Activated T-helper 2 cell treated with anti-CD3 and anti-CD28 coated beads, Interferon-gamma antibody, Interleukin-2, Interleukin-4, amounts not matched to agents 10 μg/mL and 5 μg/mL and 100 μg/mL, durations not matched to agents 14 hours and 24 hours and 36 hours (primary cell): ENCODE measurements at regions not wholly inside any gene's neighbourhood (a gene's known extent, or its start where the extent isn't known, plus 50 kb on each side); places are given as distances from the start of the nearest gene placed in this dataset.

ENCODE experiments used
- DNase-seq: peaks from one replicate; pipeline ENCODE4 v3.0.0; 2021; ENCODE audit warnings: low spot score
- H3K27ac Mint-ChIP-seq: one replicate; pipeline ENCODE4 v1.8.0; 2021; ENCODE audit warnings: mixed read lengths
- H3K27me3 Mint-ChIP-seq: one replicate; pipeline ENCODE4 v1.8.0; 2021; ENCODE audit warnings: low read depth, mixed read lengths
- H3K36me3 Mint-ChIP-seq: one replicate; pipeline ENCODE4 v1.8.0; 2021; ENCODE audit warnings: low read depth, mixed read lengths
- H3K4me1 Mint-ChIP-seq: one replicate; pipeline ENCODE4 v1.8.0; 2021; ENCODE audit warnings: low read depth, mixed read lengths
- H3K4me3 Mint-ChIP-seq: one replicate; pipeline ENCODE4 v1.8.0; 2021; ENCODE audit warnings: low read depth, mild to moderate bottlenecking, moderate library complexity, mixed read lengths
- H3K9me3 Mint-ChIP-seq: one replicate; pipeline ENCODE4 v1.8.0; 2021; ENCODE audit warnings: mixed read lengths
- intact Hi-C: fragments of 100-400 bp; cut with micrococcal nuclease; formaldehyde crosslinking; loops from one replicate; pipeline ENCODE4 v1.15.1; 2023

DNA sequence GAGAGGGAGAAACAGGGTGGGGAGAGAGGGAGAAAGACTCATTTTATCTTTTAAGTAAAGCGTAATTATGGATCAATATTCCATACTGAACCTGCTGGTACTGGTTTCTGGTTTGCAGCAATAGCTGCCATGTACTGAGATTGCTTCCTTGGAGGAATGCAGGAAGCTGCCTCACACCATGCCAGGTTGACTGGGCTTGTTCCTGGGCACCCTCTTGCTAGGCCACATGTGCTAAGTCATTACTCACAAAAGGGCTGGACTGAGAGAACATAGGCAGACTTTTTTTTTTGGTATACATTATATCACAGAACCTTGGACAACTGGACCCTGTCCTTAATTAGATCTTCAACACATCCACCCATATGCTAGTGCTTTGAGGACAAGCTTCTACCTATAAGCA lies 193.4 kb downstream of the ZNF621 start:
- peaks cover 10% of the 10 kb centered on the region for H3K27me3 Mint-ChIP-seq
- H3K36me3 Mint-ChIP-seq = no peaks in the 10 kb centered on the region
- intact Hi-C loops = no loop called here
- no peak overlapping the region for H3K4me3 Mint-ChIP-seq
- H3K27ac Mint-ChIP-seq = no peak overlapping the region
- no peaks in the 10 kb centered on the region for H3K4me1 Mint-ChIP-seq
- H3K9me3 Mint-ChIP-seq = no peaks in the 10 kb centered on the region
- no peak for DNase-seq

DNA sequence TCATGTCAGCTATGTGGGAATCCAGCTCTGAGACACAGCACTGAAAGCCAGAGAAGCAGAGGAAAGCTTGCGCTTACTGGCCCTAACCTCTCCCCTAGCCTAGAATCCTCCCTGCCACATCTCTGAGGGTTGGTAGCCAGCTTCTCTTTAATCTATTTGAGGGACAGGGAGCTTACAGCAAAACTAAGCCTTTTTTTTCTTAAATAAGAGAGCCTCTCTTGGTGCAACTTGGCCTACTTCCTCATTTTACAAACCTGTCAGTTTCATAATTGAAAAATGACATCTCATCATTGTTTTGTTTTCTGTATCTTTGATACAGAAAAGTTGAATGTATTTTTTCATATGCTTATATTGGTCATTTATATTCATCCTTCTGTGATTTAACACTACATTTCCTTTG lies 193.9 kb downstream of the ZNF621 start:
- Mint-ChIP-seq H3K27ac (no peak overlapping the region), H3K27me3 (peaks cover 11% of the 10 kb centered on the region), H3K4me3 (no peak overlapping the region), H3K9me3 (no peaks in the 10 kb centered on the region), H3K4me1 (no peaks in the 10 kb centered on the region), H3K36me3 (no peaks in the 10 kb centered on the region)
- intact Hi-C loops = no loop called here
- DNase-seq = no peak

DNA sequence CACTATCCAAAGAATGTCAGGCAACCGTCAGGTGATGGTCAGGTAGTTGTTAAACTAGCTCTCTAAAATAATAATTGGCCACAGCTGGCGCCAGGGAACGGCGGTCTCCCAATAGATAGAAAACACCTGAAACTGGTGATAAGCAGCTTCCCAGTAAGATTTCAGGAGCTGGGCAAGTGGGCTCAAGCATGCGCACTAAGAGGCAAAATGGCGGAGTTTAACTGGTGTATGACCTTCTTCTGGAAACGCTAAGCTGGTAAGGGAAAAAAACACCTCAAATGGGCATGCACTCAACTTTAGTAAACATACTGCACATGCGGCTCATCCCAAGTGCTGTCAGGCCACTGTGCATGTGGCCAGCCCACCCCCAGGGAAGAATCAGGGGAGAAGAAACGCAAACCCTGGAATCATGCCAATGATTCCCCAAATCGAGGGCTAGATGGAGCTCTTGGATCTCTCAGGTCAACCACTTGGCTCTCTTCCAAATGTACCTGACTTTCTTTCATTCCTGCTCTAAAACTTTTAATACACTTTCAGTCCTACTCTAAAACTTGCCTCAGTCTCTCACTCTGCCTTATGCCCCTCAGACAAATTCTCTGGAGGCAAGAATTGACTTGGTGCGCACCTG lies 195.0 kb downstream of the ZNF621 start:
- DNase-seq = no peak
- intact Hi-C loops = no loop called here
- Mint-ChIP-seq H3K27me3 (peaks cover 15% of the 10 kb centered on the region), H3K9me3 (no peaks in the 10 kb centered on the region), H3K4me1 (no peaks in the 10 kb centered on the region), H3K36me3 (no peaks in the 10 kb centered on the region), H3K27ac (no peak overlapping the region), H3K4me3 (no peak overlapping the region)

DNA sequence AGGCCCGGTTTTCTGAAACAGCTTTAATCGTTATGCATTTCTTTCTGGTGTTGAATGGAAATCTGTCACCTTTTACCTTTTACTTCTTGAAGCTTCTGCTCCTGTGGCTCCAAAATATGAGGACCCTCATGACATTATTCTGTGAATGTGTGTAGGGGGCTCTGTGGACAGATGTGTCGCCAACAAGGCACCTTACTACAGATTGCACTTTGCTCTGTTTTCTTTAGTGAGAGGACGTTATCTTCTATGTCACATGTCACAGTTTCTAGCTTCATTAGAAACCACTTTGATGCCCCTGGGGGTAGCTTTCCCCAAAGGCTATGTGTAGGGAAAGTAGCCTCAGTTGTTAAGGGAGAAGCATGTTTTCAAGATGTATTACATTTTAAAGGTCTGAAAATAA lies 195.6 kb downstream of the ZNF621 start:
- Mint-ChIP-seq H3K4me1 (no peaks in the 10 kb centered on the region), H3K27ac (no peak overlapping the region), H3K9me3 (no peaks in the 10 kb centered on the region), H3K4me3 (no peak overlapping the region), H3K36me3 (no peaks in the 10 kb centered on the region), H3K27me3 (peaks cover 9% of the 10 kb centered on the region)
- intact Hi-C loops = no loop called here
- no peak for DNase-seq

DNA sequence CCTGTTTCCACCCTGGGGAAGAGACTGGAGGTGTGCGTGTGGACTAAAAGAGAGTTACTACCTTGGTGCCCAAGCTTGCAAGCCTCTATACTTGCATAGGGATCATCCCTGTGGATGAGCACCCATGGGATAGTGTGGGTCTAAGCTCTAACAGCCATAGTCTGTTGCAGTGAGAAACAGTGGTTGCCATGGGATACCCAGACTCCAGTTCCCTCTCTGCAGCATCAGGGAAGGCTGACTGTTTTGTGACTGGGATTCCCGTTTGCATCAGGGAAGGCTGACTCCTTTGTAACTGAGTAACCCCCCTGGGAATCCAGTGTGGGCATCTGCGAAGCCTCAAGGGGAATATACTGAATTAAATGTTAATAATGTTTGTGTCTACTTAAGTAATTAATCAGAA lies 196.1 kb downstream of the ZNF621 start:
- Mint-ChIP-seq H3K36me3 (no peaks in the 10 kb centered on the region), H3K27ac (no peak overlapping the region), H3K4me3 (no peak overlapping the region), H3K9me3 (no peaks in the 10 kb centered on the region), H3K4me1 (no peaks in the 10 kb centered on the region), H3K27me3 (peaks cover 7% of the 10 kb centered on the region)
- no peak for DNase-seq
- intact Hi-C loops = no loop called here

DNA sequence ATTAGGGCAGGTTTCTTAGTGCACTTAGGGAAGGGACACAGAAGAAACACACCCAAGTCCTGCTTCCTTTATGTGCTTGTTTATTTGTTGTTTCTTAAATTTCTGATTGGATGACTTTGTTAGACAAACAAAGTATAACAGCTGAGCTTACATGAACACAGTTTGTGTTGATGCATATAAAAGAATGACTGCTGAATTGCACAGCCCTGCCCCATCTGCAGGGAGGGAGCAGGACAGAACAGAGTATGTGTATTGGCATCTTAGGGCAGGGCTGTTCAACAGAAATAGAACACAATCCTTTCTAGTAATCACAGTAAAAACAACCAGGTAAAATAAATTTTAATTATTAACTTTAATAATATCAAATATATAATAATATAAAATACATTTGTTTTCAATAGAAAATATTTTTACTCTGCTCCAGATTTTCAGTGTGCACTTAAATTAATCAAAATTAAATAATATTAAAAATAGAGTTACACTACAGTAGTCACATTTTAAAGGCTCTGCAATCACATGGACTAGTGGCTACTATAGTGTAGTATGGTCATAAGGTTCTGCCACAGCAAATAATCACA lies 198.4 kb downstream of the ZNF621 start:
- Mint-ChIP-seq H3K27me3 (peaks cover 6% of the 10 kb centered on the region), H3K4me1 (no peaks in the 10 kb centered on the region), H3K9me3 (no peaks in the 10 kb centered on the region), H3K36me3 (no peaks in the 10 kb centered on the region), H3K4me3 (no peak overlapping the region), H3K27ac (no peak overlapping the region)
- DNase-seq = no peak
- intact Hi-C loops = no loop called here

DNA sequence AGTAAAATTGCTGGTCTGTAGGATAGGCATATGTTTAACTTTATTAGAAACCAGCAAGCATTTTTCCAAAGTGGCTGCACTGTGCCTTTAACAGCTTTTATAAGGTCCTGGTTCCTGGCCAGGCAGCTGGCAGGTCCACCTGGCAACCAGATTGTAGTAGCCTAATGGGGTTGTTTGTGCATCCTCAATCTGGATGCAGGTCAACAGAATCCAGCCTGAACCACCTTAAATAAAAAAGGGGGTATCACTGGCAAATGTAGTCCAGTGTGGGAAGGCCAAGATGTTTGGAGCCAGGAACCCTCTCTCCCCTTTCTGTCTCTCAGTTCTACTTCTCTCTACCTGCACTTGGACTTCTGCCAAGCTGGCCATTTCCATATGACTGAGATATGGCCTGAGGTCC lies 200.3 kb downstream of the ZNF621 start:
- Mint-ChIP-seq H3K27ac (no peak overlapping the region), H3K27me3 (peaks cover 6% of the 10 kb centered on the region), H3K4me3 (no peak overlapping the region), H3K4me1 (no peaks in the 10 kb centered on the region), H3K36me3 (no peaks in the 10 kb centered on the region), H3K9me3 (no peaks in the 10 kb centered on the region)
- no peak for DNase-seq
- intact Hi-C loops = no loop called here

DNA sequence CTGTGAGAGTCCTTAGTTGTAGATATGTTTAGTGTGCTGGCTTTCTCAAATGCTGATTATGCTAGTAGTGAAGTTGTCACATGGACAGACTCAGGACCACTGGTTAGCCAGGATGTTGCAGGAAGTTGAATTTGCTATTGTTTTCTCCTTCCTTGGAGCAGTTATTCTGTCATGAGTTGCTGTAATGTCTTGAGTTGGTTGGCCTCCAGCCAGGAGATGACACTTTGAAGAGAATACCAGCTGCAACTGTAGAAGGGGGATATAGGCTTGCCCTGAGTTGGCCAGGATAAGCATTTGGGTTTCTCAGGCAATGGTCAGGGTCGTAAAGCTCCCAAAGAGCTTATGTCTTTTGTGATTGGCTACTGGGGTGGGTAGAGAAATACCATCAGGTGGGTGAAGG lies 206.7 kb downstream of the ZNF621 start:
- Mint-ChIP-seq H3K4me1 (no peaks in the 10 kb centered on the region), H3K9me3 (no peaks in the 10 kb centered on the region), H3K27ac (no peak overlapping the region), H3K27me3 (no peaks in the 10 kb centered on the region), H3K4me3 (no peak overlapping the region), H3K36me3 (no peaks in the 10 kb centered on the region)
- intact Hi-C loops = no loop called here
- no peak for DNase-seq

DNA sequence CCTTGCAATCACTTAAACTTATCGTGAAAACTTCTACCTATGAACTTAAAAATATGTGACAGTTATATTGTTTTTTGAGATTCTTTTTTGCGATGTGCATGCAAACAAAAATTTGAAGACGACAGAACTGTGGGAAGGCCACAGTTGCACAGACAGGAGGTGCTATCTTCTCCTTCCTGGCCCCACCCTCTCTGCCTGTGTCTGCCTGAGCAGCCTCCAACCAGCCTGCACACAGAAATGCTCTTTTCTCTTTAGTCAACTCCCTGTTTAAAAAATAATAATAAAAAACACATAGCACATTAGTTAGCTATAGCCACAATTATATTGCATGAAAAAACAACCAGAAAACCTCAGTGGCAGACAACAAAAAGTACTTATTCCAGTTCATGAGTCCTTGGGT lies 212.2 kb downstream of the ZNF621 start:
- intact Hi-C loops = no loop called here
- no peaks in the 10 kb centered on the region for H3K4me1 Mint-ChIP-seq
- H3K27me3 Mint-ChIP-seq = no peaks in the 10 kb centered on the region
- no peaks in the 10 kb centered on the region for H3K36me3 Mint-ChIP-seq
- DNase-seq = no peak
- H3K4me3 Mint-ChIP-seq = no peak overlapping the region
- H3K9me3 Mint-ChIP-seq = no peaks in the 10 kb centered on the region
- H3K27ac Mint-ChIP-seq = no peak overlapping the region

DNA sequence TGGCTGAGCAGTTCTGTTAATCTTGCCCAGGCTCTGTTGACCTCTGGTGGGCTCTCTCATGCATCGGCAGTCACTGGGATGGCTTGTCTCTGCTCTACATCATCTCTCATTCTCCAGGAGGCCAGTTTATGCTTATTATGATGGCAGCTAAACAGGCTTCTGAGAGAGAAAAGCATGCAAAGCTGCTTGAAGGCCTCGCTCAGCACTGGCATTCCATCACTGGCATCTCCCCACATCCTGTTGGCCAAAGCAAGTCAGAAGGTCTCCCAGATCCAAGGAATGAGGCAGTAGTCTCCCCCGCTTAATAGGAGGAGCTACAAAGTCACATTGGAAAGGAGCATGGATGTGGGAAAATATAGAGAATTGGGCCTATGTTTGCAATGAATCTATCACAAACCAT lies 212.6 kb downstream of the ZNF621 start:
- no peak overlapping the region for H3K27ac Mint-ChIP-seq
- intact Hi-C loops = no loop called here
- H3K36me3 Mint-ChIP-seq = no peaks in the 10 kb centered on the region
- no peak overlapping the region for H3K4me3 Mint-ChIP-seq
- H3K9me3 Mint-ChIP-seq = no peaks in the 10 kb centered on the region
- DNase-seq = no peak
- no peaks in the 10 kb centered on the region for H3K4me1 Mint-ChIP-seq
- H3K27me3 Mint-ChIP-seq = no peaks in the 10 kb centered on the region

DNA sequence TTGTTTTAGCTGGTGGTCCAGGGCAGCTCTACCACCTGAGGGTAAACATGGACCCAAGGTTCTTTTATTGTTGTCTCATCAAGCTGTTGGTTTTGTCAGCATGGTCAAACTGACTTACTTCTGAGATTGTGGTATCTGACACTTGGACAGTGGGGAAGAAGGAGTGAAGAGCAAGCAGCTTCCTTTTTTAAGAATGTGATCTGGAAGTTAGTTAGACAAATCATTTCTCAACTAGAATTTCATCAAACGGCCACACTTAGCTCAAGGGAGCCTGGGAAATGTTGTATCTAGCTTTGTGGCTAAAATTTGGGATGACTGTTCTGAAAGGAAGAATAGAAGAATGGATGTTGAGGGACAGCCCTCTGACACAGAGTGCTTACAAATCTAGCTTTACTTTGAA lies 215.2 kb downstream of the ZNF621 start:
- Mint-ChIP-seq H3K9me3 (no peaks in the 10 kb centered on the region), H3K4me3 (no peak overlapping the region), H3K27me3 (peaks cover 3% of the 10 kb centered on the region), H3K27ac (no peak overlapping the region), H3K4me1 (no peaks in the 10 kb centered on the region), H3K36me3 (no peaks in the 10 kb centered on the region)
- intact Hi-C loops = no loop called here
- no peak for DNase-seq

DNA sequence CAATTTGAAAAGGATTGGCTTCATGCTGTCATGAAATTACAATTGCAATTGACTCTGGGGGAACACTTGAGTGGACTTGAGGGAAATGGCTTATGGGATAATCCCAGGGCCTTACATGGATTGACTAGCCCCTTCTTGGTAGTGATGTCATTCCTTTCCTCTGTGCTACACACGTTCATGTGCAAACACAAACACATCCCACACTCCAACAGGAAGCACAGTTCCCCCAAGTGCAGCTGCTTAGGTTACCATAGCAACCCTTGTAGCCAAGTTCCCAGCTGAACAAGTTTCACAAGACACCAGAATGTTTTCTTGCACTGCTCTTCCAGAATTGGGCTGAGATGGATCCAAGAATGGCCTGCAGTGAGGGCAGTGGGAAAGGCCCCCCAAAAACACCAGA lies 217.0 kb downstream of the ZNF621 start:
- DNase-seq = no peak
- Mint-ChIP-seq H3K9me3 (no peaks in the 10 kb centered on the region), H3K4me1 (no peaks in the 10 kb centered on the region), H3K4me3 (no peak overlapping the region), H3K27me3 (peaks cover 5% of the 10 kb centered on the region), H3K36me3 (no peaks in the 10 kb centered on the region), H3K27ac (no peak overlapping the region)
- intact Hi-C loops = no loop called here

DNA sequence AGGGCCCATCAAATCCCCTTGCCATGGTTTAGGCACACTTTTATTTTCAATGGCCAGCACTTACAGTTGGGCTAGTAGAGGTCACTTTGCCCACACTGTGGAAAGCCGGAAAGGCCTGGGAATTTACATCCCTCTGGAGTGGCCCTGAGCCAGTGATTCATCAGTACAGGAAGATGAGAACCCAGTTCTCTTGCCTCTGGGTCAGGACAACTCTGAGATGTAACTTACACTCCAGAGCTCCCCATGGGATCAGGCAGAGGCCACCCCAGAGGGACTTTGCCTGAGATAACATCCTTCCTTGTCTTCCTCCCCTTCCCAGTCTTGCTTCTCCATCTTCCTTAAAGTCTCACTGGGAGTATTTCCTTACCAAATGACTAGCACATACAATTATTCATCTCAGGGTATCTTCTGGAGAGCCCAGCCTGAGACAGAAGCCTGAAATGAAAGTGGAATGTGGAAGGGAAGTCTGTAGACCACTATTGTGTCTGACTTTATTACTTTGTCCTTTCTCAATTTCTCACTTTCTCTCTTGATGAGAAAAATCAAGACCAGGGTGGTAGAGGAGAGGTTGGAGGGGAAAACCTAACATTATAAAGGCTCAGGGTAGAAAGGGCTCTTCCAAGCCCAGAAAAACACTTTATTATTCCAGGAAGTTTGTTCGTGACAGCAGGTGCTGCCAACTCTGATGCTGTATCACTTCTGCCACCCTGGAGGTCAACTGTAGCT lies 220.8 kb downstream of the ZNF621 start:
- H3K9me3 Mint-ChIP-seq = no peaks in the 10 kb centered on the region

More for the DNA sequence above, 220.8 kb downstream of the ZNF621 start:
- H3K27ac Mint-ChIP-seq = no peak overlapping the region
- intact Hi-C loops = no loop called here
- DNase-seq = no peak
- no peaks in the 10 kb centered on the region for H3K4me1 Mint-ChIP-seq
- H3K4me3 Mint-ChIP-seq = no peak overlapping the region
- no peaks in the 10 kb centered on the region for H3K36me3 Mint-ChIP-seq
- H3K27me3 Mint-ChIP-seq = peaks cover 5% of the 10 kb centered on the region
